ENCODE measurements at regions not wholly inside any gene's neighbourhood (a gene's known extent, or its start where the extent isn't known, plus 50 kb on each side); places are given as distances from the start of the nearest gene placed in this dataset.

DNA sequence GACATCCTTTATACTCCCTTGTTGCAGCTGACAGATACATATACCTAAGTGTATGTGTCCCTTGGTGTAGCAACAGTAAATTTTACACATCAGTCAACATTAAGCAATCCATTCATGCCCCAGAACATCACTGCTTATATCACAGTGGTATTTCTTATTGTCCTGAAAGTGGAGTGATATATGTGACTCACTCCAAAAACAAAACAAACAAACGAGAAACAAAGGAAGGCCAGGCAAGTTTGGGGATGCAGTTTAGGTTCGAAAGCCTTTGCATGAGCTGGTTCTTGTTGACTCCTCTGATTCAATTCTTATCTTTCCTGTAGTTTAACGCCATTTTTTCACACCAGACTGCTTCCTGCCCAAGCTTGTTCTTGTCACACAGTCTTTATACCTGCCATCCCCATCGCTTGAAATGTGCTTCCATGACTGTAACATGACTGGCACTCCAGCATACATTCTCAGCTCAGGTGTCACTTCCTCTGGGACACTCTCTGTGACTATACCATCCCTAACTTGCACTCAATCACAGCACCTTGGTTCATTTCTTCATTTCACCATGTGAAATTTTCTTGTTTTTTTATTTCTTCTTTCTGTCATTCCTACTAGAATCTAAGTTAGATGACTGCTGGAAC, 125.0 kb upstream of the TSHZ2 start:
- H3K9ac ChIP-seq (ENCODE audit: insufficient read depth, low read length, poor library complexity, severe bottlenecking), result no peak overlapping the region
- no peaks in the 10 kb centered on the region for H3K4me1 Mint-ChIP-seq
- no peaks in the 10 kb centered on the region for H3K9me3 ChIP-seq (replicated peaks in 1 of 2; ENCODE audit: control insufficient read depth in 1 of 2, insufficient read depth in 1 of 2, low read length in 2 of 2)
- no peaks in the 10 kb centered on the region for H3K79me2 ChIP-seq (ENCODE audit: insufficient read depth, low read length)
- H3K27ac Mint-ChIP-seq, result no peak overlapping the region
- no peaks in the 10 kb centered on the region for H4K20me1 ChIP-seq (ENCODE audit: insufficient read depth, low read length)
- no peaks in the 10 kb centered on the region for H3K36me3 ChIP-seq (replicated peaks in 1 of 2; ENCODE audit: control insufficient read depth in 1 of 2, insufficient read depth in 2 of 2, low read length in 2 of 2)
- H3K4me3 ChIP-seq (replicated peaks in 1 of 3; ENCODE audit: low read depth in 2 of 3, low read length in 3 of 3), result no peak overlapping the region
- no peak overlapping the region for H3K27ac ChIP-seq (ENCODE audit: low read depth in 1 of 2, low read length in 2 of 2)
- no peaks in the 10 kb centered on the region for H3K4me1 ChIP-seq (ENCODE audit: control insufficient read depth in 1 of 2, insufficient read depth in 2 of 2, low read length in 2 of 2)
- intact Hi-C loops (cut with micrococcal nuclease), result no loop called here
- no peaks in the 10 kb centered on the region for H3K27me3 ChIP-seq (ENCODE audit: control insufficient read depth in 2 of 2, insufficient read depth in 2 of 2, low read length in 2 of 2)
- WGBS (ENCODE audit: insufficient coverage), result 23% methylated on average over 3 of the region's 4 CpGs
- H3K4me2 ChIP-seq (replicated peaks; ENCODE audit: extremely low read depth, low read length, poor library complexity, severe bottlenecking), result no peak overlapping the region
- H3K36me3 Mint-ChIP-seq, result no peaks in the 10 kb centered on the region
- TF ChIP-seq CTCF (IDR thresholded peaks at IDR 0.05), result no peak
- no peak for DNase-seq
- H3K9me3 Mint-ChIP-seq, result peaks cover 0 to 5% (median 0%) of the 10 kb centered on the region in 7 donors
- no peak overlapping the region for H2AFZ ChIP-seq (ENCODE audit: insufficient read depth, low read depth, low read length, poor library complexity, severe bottlenecking)
- H3K27me3 Mint-ChIP-seq (ENCODE audit: low read depth in 3 of 3), result peaks cover 0 to 3% (median 2%) of the 10 kb centered on the region in 3 donors
- H3K4me3 Mint-ChIP-seq, result no peak overlapping the region

GRCh38 chr20:52845044-52845443, 127.1 kb upstream of the TSHZ2 start:
- Mint-ChIP-seq H3K4me1 (no peaks in the 10 kb centered on the region), H3K36me3 (no peaks in the 10 kb centered on the region), H3K4me3 (no peak overlapping the region), H3K27me3 (ENCODE audit: low read depth in 3 of 3) (peaks cover 0 to 3% (median 2%) of the 10 kb centered on the region in 3 donors), H3K27ac (no peak overlapping the region), H3K9me3 (peaks cover 0 to 6% (median 1%) of the 10 kb centered on the region in 7 donors)
- H3K9me3 ChIP-seq (replicated peaks in 1 of 2; ENCODE audit: control insufficient read depth in 1 of 2, insufficient read depth in 1 of 2, low read length in 2 of 2), result no peaks in the 10 kb centered on the region
- no peaks in the 10 kb centered on the region for H3K4me1 ChIP-seq (ENCODE audit: control insufficient read depth in 1 of 2, insufficient read depth in 2 of 2, low read length in 2 of 2)
- DNase-seq, result no peak
- H3K27me3 ChIP-seq (ENCODE audit: control insufficient read depth in 2 of 2, insufficient read depth in 2 of 2, low read length in 2 of 2), result no peaks in the 10 kb centered on the region
- H3K9ac ChIP-seq (ENCODE audit: insufficient read depth, low read length, poor library complexity, severe bottlenecking), result no peak overlapping the region
- H3K36me3 ChIP-seq (replicated peaks in 1 of 2; ENCODE audit: control insufficient read depth in 1 of 2, insufficient read depth in 2 of 2, low read length in 2 of 2), result no peaks in the 10 kb centered on the region
- intact Hi-C loops (cut with micrococcal nuclease), result no loop called here
- no peak overlapping the region for H2AFZ ChIP-seq (ENCODE audit: insufficient read depth, low read depth, low read length, poor library complexity, severe bottlenecking)
- no peak for TF ChIP-seq CTCF (IDR thresholded peaks at IDR 0.05)
- H4K20me1 ChIP-seq (ENCODE audit: insufficient read depth, low read length), result no peaks in the 10 kb centered on the region
- H3K79me2 ChIP-seq (ENCODE audit: insufficient read depth, low read length), result no peaks in the 10 kb centered on the region
- no peak overlapping the region for H3K4me2 ChIP-seq (replicated peaks; ENCODE audit: extremely low read depth, low read length, poor library complexity, severe bottlenecking)
- no peak overlapping the region for H3K4me3 ChIP-seq (replicated peaks in 1 of 3; ENCODE audit: low read depth in 2 of 3, low read length in 3 of 3)
- H3K27ac ChIP-seq (ENCODE audit: low read depth in 1 of 2, low read length in 2 of 2), result no peak overlapping the region

Data from CD14-positive monocyte (primary cell).